Heart left ventricle (tissue), 13 donors: ENCODE measurements at regions not wholly inside any gene's neighbourhood (a gene's known extent, or its start where the extent isn't known, plus 50 kb on each side); places are given as distances from the start of the nearest gene placed in this dataset.

Source experiments
- CTCF ChIP-seq, 12 donors: fragments of 200-600 bp; sonication (generic) in 4 of 12; IDR thresholded peaks; one replicate each; pipeline versions ENCODE4 v1.5.0 to v1.8.0; 2018 to 2022; ENCODE audit warnings: antibody characterized with exemption in 12 of 12, mild to moderate bottlenecking in 5 of 12
- POLR2A ChIP-seq, 2 donors: fragments of 450-650 bp; IDR thresholded peaks; one replicate each; pipeline ENCODE4 v1.6.1; 2017; ENCODE audit warnings: antibody characterized with exemption in 2 of 2, mild to moderate bottlenecking in 2 of 2, moderate library complexity in 2 of 2
- donor health status: ischemic (EF 13 %, LVEDD 7.1; RV severe dilation, severe dysfunction).
- donor health status: DM: no; HTN: yes; CAD: no.
- donor health status: DM: no; HTN: no; CAD: no.
- donor health status: ischemic (EF 25% LVEDD 6.9; RV normal size, moderate dysfunction).
- donor health status: ischemic (EF 25% LVEDD 5.7; RV mildly dilated, moderate dysfunction).
- donor health status: ischemic (EF 35%, LVEDD 5.7; RV mildly dilated, moderate dysfunction).
- donor health status: nonischemic (EF 11% LVEDD 7.7; RV severe dilation, severe dysfunction).
- donor health status: DM: yes; HTN: yes; CAD: no.
- donor health status: PGD.
- donor health status: ischemic (EF 29% LVEDD 5.4; RV normal size, mild dysfunction).
- donor health status: nonischemic (EF 23%, LVEDD 6.1; RV moderate dilation, normal function).

GRCh38 chr13:95360052-95360451 lies 58.8 kb upstream of the ABCC4 start:
- no peak for TF ChIP-seq CTCF (IDR thresholded peaks at IDR 0.05)
- TF ChIP-seq POLR2A (IDR thresholded peaks at IDR 0.05) = no peak
